ENCODE measurements at regions not wholly inside any gene's neighbourhood (a gene's known extent, or its start where the extent isn't known, plus 50 kb on each side); places are given as distances from the start of the nearest gene placed in this dataset.

GRCh38 chr18:34038086-34038485 lies 186.6 kb downstream of the NOL4 start:
- H3K4me3 ChIP-seq (ENCODE audit: low read depth, low read length): no peak overlapping the region
- TF ChIP-seq CTCF (conservative IDR thresholded peaks at IDR 0.05; ENCODE audit: low read depth, low read length): no peak
- no peak for DNase-seq (ENCODE audit: low read depth)

- DNase-seq (ENCODE audit: low read depth): no peak
- H3K4me3 ChIP-seq (ENCODE audit: low read depth, low read length): no peak overlapping the region
- no peak for TF ChIP-seq CTCF (conservative IDR thresholded peaks at IDR 0.05; ENCODE audit: low read depth, low read length)
Observed at GRCh38 chr18:34033968-34034367, 190.7 kb downstream of the NOL4 start.

GRCh38 chr18:34031810-34032209 lies 192.9 kb downstream of the NOL4 start:
- DNase-seq (ENCODE audit: low read depth): no peak
- H3K4me3 ChIP-seq (ENCODE audit: low read depth, low read length): no peak overlapping the region
- TF ChIP-seq CTCF (conservative IDR thresholded peaks at IDR 0.05; ENCODE audit: low read depth, low read length): no peak

- DNase-seq (ENCODE audit: low read depth): peak; percentile 7
- TF ChIP-seq CTCF (conservative IDR thresholded peaks at IDR 0.05; ENCODE audit: low read depth, low read length): no peak
- no peak overlapping the region for H3K4me3 ChIP-seq (ENCODE audit: low read depth, low read length)
Observed at GRCh38 chr18:34028324-34028723, 196.4 kb downstream of the NOL4 start.

GRCh38 chr18:34025191-34025801 lies 199.4 kb downstream of the NOL4 start:
- no peak overlapping the region for H3K4me3 ChIP-seq (ENCODE audit: low read depth, low read length)
- no peak for DNase-seq (ENCODE audit: low read depth)
- no peak for TF ChIP-seq CTCF (conservative IDR thresholded peaks at IDR 0.05; ENCODE audit: low read depth, low read length)

- TF ChIP-seq CTCF (conservative IDR thresholded peaks at IDR 0.05; ENCODE audit: low read depth, low read length): no peak
- peak; percentile 4 for DNase-seq (ENCODE audit: low read depth)
- H3K4me3 ChIP-seq (ENCODE audit: low read depth, low read length): no peak overlapping the region
Observed at GRCh38 chr18:34023471-34023870, 201.2 kb downstream of the NOL4 start.

GRCh38 chr18:34018336-34018735 lies 206.4 kb downstream of the NOL4 start:
- no peak overlapping the region for H3K4me3 ChIP-seq (ENCODE audit: low read depth, low read length)
- DNase-seq (ENCODE audit: low read depth): no peak
- TF ChIP-seq CTCF (conservative IDR thresholded peaks at IDR 0.05; ENCODE audit: low read depth, low read length): no peak
